Endothelial cell of umbilical vein (primary cell): ENCODE measurements at regions not wholly inside any gene's neighbourhood (a gene's known extent, or its start where the extent isn't known, plus 50 kb on each side); places are given as distances from the start of the nearest gene placed in this dataset.

Experiments
- BruUV-seq: library from RNA; stranded (reverse); fragments of 400-500 nt; replicated peaks from 2 replicates; lab custom pipeline; 2021; lab: Mats Ljungman, UMichigan
- CTCF ChIA-PET: fragments of 300-600, 350-600 bp; sonication (Branson Sonifier 250); formaldehyde crosslinking; loops from one replicate; lab custom pipeline; 2021; ENCODE audit warnings: antibody characterized with exemption, inconsistent platforms; lab: Charles Lee
- POLR2A ChIA-PET: fragments of 300-600, 350-600 bp; sonication (Branson Sonifier 250); formaldehyde crosslinking; loops from one replicate; lab custom pipeline; 2021; ENCODE audit warnings: antibody characterized with exemption, inconsistent platforms; lab: Charles Lee
- DNase-seq: peaks from one replicate; pipeline ENCODE4 v3.0.0-alpha.2; 2011; ENCODE audit warnings: low read depth, low spot score
- FAIRE-seq: peaks from 2 replicates; lab custom pipeline; 2011; peaks lifted over from hg19 to GRCh38; lab: Jason Lieb, UNC
- H2AFZ ChIP-seq: 2 replicates; pipeline ENCODE4 v1.6.0; 2012; ENCODE audit warnings: low read depth, low read length, control low read depth, inconsistent platforms
- H3K27ac ChIP-seq: 2 replicates; pipeline ENCODE4 v1.5.1; 2011; ENCODE audit warnings: low read depth, mild to moderate bottlenecking, control low read depth, low read length, moderate library complexity; ENCODE audit not compliant: insufficient read depth
- H3K27me3 ChIP-seq, 2 experiments: 2 replicates each; pipeline versions ENCODE4 v1.6.0 to v1.6.1; 2011; ENCODE audit warnings: low read length in 2 of 2, mixed read lengths in 1 of 2; ENCODE audit not compliant: control insufficient read depth in 2 of 2, insufficient read depth in 2 of 2
- H3K36me3 ChIP-seq, 2 experiments: 2 replicates in 1 of 2; 3 replicates in 1 of 2; pipeline ENCODE4 v1.5.1; 2011; ENCODE audit warnings: low read length in 2 of 2, mild to moderate bottlenecking in 1 of 2, moderate library complexity in 1 of 2; ENCODE audit not compliant: control insufficient read depth in 2 of 2, insufficient read depth in 2 of 2; ENCODE audit errors: extremely low read depth in 1 of 2
- H3K4me1 ChIP-seq: 3 replicates; pipeline ENCODE4 v1.5.1; 2011; ENCODE audit warnings: mild to moderate bottlenecking, low read length; ENCODE audit not compliant: control insufficient read depth, insufficient read depth; ENCODE audit errors: extremely low read depth
- H3K4me2 ChIP-seq: 2 replicates; pipeline ENCODE4 v1.6.1; 2011; ENCODE audit warnings: low read length, control low read depth, mixed read lengths; ENCODE audit not compliant: insufficient read depth
- H3K4me3 ChIP-seq, 3 experiments: fragments of 200-600 bp in 1 of 3; sonication (generic), shearing (Covaris generic) in 1 of 3; replicated peaks in 1 of 3; 2 replicates each; pipeline ENCODE4 v1.5.1; 2011 to 2016; ENCODE audit warnings: control low read depth in 3 of 3, low read length in 3 of 3, mild to moderate bottlenecking in 2 of 3, inconsistent platforms in 1 of 3, low read depth in 1 of 3, moderate library complexity in 1 of 3; ENCODE audit not compliant: insufficient read depth in 1 of 3
- H3K79me2 ChIP-seq: 2 replicates; pipeline ENCODE4 v1.6.0; 2012; ENCODE audit warnings: low read length, inconsistent platforms; ENCODE audit not compliant: control insufficient read depth, insufficient read depth
- H3K9ac ChIP-seq: replicated peaks from 2 replicates; pipeline ENCODE3; 2011; ENCODE audit warnings: low read length, control low read depth; ENCODE audit not compliant: insufficient read depth; ENCODE audit errors: extremely low read depth
- H3K9me1 ChIP-seq: replicated peaks from 3 replicates; pipeline ENCODE4 v1.6.0; 2011; ENCODE audit warnings: mild to moderate bottlenecking, low read length; ENCODE audit not compliant: control insufficient read depth, insufficient read depth; ENCODE audit errors: extremely low read depth
- H3K9me3 ChIP-seq: replicated peaks from 2 replicates; pipeline ENCODE4 v1.5.1; 2012; ENCODE audit warnings: low read length, inconsistent platforms; ENCODE audit not compliant: control insufficient read depth, insufficient read depth
- H4K20me1 ChIP-seq: replicated peaks from 2 replicates; pipeline ENCODE3; 2011; ENCODE audit warnings: mild to moderate bottlenecking, low read length; ENCODE audit not compliant: control insufficient read depth, insufficient read depth; ENCODE audit errors: extremely low read depth
- FOS ChIP-seq: IDR thresholded peaks from 2 replicates; pipeline ENCODE4 v1.6.1; 2011; ENCODE audit warnings: mild to moderate bottlenecking, low read length, moderate library complexity, borderline replicate concordance; ENCODE audit not compliant: insufficient read depth
- GATA2 ChIP-seq: IDR thresholded peaks from 2 replicates; pipeline ENCODE4 v1.7.0; 2011; ENCODE audit warnings: low read depth, mild to moderate bottlenecking, moderate library complexity, mixed read lengths, low read length; ENCODE audit not compliant: insufficient read length, insufficient read depth
- JUN ChIP-seq: IDR thresholded peaks from 2 replicates; pipeline ENCODE4 v1.6.1; 2011; ENCODE audit warnings: borderline replicate concordance, low read depth; ENCODE audit not compliant: insufficient read length, insufficient read depth
- MYC ChIP-seq: IDR thresholded peaks from one replicate; pipeline ENCODE4 v1.6.1; 2011; ENCODE audit warnings: mild to moderate bottlenecking, low read depth, low read length
- POLR2A ChIP-seq: IDR thresholded peaks from 2 replicates; pipeline ENCODE4 v1.6.1; 2012; ENCODE audit warnings: low read depth, mild to moderate bottlenecking, control low read depth, low read length
- POLR2AphosphoS5 ChIP-seq: IDR thresholded peaks from 2 replicates; pipeline ENCODE4 v1.6.1; 2012; ENCODE audit warnings: low read depth, mild to moderate bottlenecking, control low read depth, low read length, moderate library complexity; ENCODE audit not compliant: insufficient read depth
- dilution Hi-C: fragments of 300-500 bp; cut with MboI; formaldehyde crosslinking; loops from one replicate; pipeline ENCODE4 v1.15.0; 2019; ENCODE audit warnings: low sequenced_read_pairs; ENCODE audit not compliant: extremely low pct_ligation_motif_present
- intact Hi-C: fragments of 100-400 bp; cut with micrococcal nuclease; formaldehyde crosslinking; loops from one replicate; pipeline ENCODE4 v1.10.0; 2022
- TF ChIP-seq, protein P1 (sequence below): IDR thresholded peaks from 2 replicates; pipeline ENCODE4 v1.6.1; 2011; ENCODE audit not compliant: insufficient read depth, insufficient read length
- TF ChIP-seq, protein P2 (sequence below), 2 donors: IDR thresholded peaks; 1 replicate in 1 of 2; 2 replicates in 1 of 2; pipeline ENCODE4 v1.5.1; 2011; ENCODE audit warnings: low read length in 2 of 2, mild to moderate bottlenecking in 2 of 2, moderate library complexity in 2 of 2, control low read depth in 1 of 2, inconsistent platforms in 1 of 2, low read depth in 1 of 2; ENCODE audit not compliant: insufficient read depth in 1 of 2; ENCODE audit errors: extremely low read depth in 1 of 2

DNA sequence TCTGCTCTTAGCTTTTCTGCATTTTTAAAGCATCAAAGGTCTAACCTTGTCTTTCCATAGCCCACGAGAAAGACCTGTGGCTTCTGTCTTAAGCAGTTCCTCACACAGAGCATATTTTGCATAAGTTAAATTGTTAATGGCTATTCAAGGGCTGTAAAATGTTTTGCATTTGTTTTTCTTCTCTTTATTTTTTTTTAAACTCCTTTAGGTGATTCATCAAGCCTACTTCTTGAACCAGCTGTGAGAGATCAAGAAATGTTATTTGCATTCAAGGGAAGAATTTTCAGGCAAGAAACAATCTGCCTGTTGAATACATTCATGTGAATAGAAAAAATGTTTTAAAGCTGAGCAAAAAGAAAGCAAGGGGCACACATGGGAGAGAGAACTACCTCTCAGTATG lies 423.8 kb upstream of the FRG1 start:
- Histone ChIP-seq H3K4me1 (no peaks in the 10 kb centered on the region), H3K79me2 (no peaks in the 10 kb centered on the region), H4K20me1 (no peaks in the 10 kb centered on the region), H3K9me1 (no peaks in the 10 kb centered on the region), H3K36me3 (no peaks in the 10 kb centered on the region), H3K27me3 (no peaks in the 10 kb centered on the region), H3K9ac (no peak overlapping the region), H3K4me3 (no peak overlapping the region), H3K4me2 (no peak overlapping the region), H2AFZ (no peak overlapping the region), H3K9me3 (peaks cover 12% of the 10 kb centered on the region), H3K27ac (no peak overlapping the region)
- intact Hi-C loops (no loop called here), dilution Hi-C loops (no loop called here)
- no peak for DNase-seq
- BruUV-seq: no TSS peak
- no peak for FAIRE-seq
- POLR2A ChIA-PET: no interaction called here
- TF ChIP-seq JUN: no peak
- TF ChIP-seq, protein P1, sequence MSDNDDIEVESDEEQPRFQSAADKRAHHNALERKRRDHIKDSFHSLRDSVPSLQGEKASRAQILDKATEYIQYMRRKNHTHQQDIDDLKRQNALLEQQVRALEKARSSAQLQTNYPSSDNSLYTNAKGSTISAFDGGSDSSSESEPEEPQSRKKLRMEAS: no peak
- TF ChIP-seq POLR2A: no peak
- no peak for TF ChIP-seq MYC
- TF ChIP-seq FOS: no peak
- TF ChIP-seq POLR2AphosphoS5: no peak
- no peak for TF ChIP-seq GATA2
- TF ChIP-seq, protein P2, sequence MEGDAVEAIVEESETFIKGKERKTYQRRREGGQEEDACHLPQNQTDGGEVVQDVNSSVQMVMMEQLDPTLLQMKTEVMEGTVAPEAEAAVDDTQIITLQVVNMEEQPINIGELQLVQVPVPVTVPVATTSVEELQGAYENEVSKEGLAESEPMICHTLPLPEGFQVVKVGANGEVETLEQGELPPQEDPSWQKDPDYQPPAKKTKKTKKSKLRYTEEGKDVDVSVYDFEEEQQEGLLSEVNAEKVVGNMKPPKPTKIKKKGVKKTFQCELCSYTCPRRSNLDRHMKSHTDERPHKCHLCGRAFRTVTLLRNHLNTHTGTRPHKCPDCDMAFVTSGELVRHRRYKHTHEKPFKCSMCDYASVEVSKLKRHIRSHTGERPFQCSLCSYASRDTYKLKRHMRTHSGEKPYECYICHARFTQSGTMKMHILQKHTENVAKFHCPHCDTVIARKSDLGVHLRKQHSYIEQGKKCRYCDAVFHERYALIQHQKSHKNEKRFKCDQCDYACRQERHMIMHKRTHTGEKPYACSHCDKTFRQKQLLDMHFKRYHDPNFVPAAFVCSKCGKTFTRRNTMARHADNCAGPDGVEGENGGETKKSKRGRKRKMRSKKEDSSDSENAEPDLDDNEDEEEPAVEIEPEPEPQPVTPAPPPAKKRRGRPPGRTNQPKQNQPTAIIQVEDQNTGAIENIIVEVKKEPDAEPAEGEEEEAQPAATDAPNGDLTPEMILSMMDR (IDR thresholded peaks at IDR 0.05; ENCODE audit: extremely low read depth in 1 of 2, insufficient read depth in 1 of 2, low read depth in 1 of 2, low read length in 2 of 2): no peak
- CTCF ChIA-PET: no interaction called here
